ENCODE measurements at regions not wholly inside any gene's neighbourhood (a gene's known extent, or its start where the extent isn't known, plus 50 kb on each side); places are given as distances from the start of the nearest gene placed in this dataset.
"Not testable (repeated sequence)": the region's sequence is repeated elsewhere in the genome, so short reads cannot be mapped to it uniquely, and the experiment has no call there.

DNA sequence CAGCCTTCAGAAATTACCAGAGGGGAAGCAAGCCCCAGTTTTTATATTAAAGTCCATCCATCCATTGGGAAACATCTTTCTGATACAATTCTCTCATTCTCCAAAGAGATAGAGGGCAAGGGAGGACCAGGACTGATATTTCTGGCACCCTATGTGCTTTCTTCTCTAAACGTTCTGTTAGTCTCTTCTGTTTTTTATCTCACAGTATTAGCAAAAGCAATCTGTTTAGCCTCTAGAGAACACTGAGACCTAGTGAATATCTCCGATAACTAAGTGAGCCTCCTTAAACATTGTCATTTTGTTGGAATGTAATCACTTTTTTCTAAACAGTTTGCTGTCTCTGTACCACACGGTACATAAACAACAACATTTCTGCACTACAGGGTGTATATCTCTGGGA is 464.6 kb downstream of the JRKL start:
- peaks cover 0 to 4% of the 10 kb centered on the region in 2 donors for H3K9me3 ChIP-seq (ENCODE audit: control insufficient read depth in 2 of 2, insufficient read depth in 1 of 2, low read length in 1 of 2)
- H3K27ac ChIP-seq (ENCODE audit: low read depth in 1 of 2, low read length in 1 of 2), result no peak overlapping the region
- no peaks in the 10 kb centered on the region for H3K36me3 ChIP-seq (ENCODE audit: control insufficient read depth in 2 of 2, insufficient read depth in 2 of 2, low read length in 1 of 2)
- H3K4me3 ChIP-seq (ENCODE audit: low read length in 2 of 2), result no peak overlapping the region
- no peak for DNase-seq (ENCODE audit: low read depth in 6 of 9, low spot score in 9 of 9)
- H3K27me3 ChIP-seq (ENCODE audit: control insufficient read depth in 2 of 2, insufficient read depth in 1 of 2, low read length in 1 of 2), result no peaks in the 10 kb centered on the region
- no peaks in the 10 kb centered on the region for H3K4me1 ChIP-seq (ENCODE audit: control insufficient read depth in 2 of 2, insufficient read depth in 2 of 2, low read length in 2 of 2)
- 95% methylated on average over 3 of the region's 3 CpGs for WGBS

DNA sequence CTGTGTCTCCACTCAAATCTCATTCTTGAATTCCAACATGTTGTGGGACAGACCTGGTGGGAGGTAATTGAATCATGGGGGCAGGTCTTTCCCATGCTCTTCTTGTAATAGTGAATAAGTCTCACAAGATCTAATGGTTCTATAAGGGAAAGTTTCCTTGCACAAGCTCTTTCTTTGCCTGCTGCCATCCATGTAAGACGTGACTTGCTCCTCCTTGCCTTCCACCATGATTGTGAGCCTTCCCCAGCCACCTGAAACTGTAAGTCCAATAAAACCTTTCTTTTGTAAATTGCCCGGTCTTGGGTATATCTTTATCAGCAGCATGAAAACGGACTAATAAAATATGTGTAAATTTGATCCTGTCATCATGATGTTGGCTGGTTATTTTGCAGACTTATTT is 471.9 kb downstream of the JRKL start:
- DNase-seq (ENCODE audit: low read depth in 6 of 9, low spot score in 9 of 9), result not testable (repeated sequence)

DNA sequence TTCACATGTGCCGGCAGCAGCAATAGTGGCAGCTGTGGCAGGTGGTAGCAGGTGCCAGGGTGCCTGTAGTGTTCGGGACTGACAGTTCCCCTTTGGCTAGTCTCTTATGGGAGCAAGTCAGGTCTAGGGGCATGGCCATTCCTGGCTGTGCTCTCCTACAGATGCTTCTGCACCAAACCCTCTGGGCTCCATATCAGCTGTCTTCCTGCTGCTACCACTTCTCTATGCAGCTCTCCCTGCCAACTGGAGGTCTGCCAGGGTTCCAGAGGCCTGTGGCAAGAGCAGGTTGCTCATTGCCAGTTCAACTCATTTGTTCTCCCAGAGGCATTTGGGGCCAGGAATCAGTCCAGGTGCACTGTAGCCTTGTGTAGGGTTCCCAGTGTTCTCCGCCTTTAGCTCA is 473.7 kb downstream of the JRKL start:
- Histone ChIP-seq H3K27me3 (ENCODE audit: control insufficient read depth in 2 of 2, insufficient read depth in 1 of 2, low read length in 1 of 2) (no peaks in the 10 kb centered on the region), H3K4me1 (ENCODE audit: control insufficient read depth in 2 of 2, insufficient read depth in 2 of 2, low read length in 2 of 2) (no peaks in the 10 kb centered on the region), H3K4me3 (ENCODE audit: low read length in 2 of 2) (no peak overlapping the region), H3K36me3 (ENCODE audit: control insufficient read depth in 2 of 2, insufficient read depth in 2 of 2, low read length in 1 of 2) (no peaks in the 10 kb centered on the region), H3K27ac (ENCODE audit: low read depth in 1 of 2, low read length in 1 of 2) (no peak overlapping the region), H3K9me3 (ENCODE audit: control insufficient read depth in 2 of 2, insufficient read depth in 1 of 2, low read length in 1 of 2) (no peaks in the 10 kb centered on the region)
- WGBS, result 95% methylated on average over 3 of the region's 3 CpGs
- DNase-seq (ENCODE audit: low read depth in 6 of 9, low spot score in 9 of 9), result no peak

More for the DNA sequence above, 471.9 kb downstream of the JRKL start:
- H3K36me3 ChIP-seq (ENCODE audit: control insufficient read depth in 2 of 2, insufficient read depth in 2 of 2, low read length in 1 of 2); H3K27me3 ChIP-seq (ENCODE audit: control insufficient read depth in 2 of 2, insufficient read depth in 1 of 2, low read length in 1 of 2); H3K4me1 ChIP-seq (ENCODE audit: control insufficient read depth in 2 of 2, insufficient read depth in 2 of 2, low read length in 2 of 2); H3K9me3 ChIP-seq (ENCODE audit: control insufficient read depth in 2 of 2, insufficient read depth in 1 of 2, low read length in 1 of 2); H3K27ac ChIP-seq (ENCODE audit: low read depth in 1 of 2, low read length in 1 of 2); H3K4me3 ChIP-seq (ENCODE audit: low read length in 2 of 2): not testable (repeated sequence)
- WGBS, result 94% methylated on average over 3 of the region's 3 CpGs

DNA sequence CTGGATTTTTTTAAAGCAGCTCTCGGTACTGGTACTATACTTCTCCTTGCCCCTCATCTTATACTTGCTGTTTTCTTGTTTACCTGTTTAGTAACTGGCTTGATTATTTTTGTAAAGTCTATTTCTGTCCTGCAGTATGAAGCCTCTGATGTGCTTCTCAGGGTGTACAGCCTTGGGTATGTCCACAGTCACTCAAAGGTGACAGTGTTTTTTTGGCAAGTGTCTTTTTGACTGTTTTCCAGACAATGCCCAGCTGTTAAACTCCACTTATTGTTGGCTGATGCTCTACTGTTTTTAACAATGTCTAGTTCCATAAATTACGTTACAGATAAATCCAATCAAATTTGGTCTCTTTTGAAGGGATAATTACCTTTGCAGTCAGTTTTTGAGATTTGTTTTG is 475.2 kb downstream of the JRKL start:
- no peaks in the 10 kb centered on the region for H3K9me3 ChIP-seq (ENCODE audit: control insufficient read depth in 2 of 2, insufficient read depth in 1 of 2, low read length in 1 of 2)
- H3K27ac ChIP-seq (ENCODE audit: low read depth in 1 of 2, low read length in 1 of 2), result no peak overlapping the region
- 87% methylated on average over 2 of the region's 2 CpGs for WGBS
- no peak overlapping the region for H3K4me3 ChIP-seq (ENCODE audit: low read length in 2 of 2)
- no peak for DNase-seq (ENCODE audit: low read depth in 6 of 9, low spot score in 9 of 9)
- H3K4me1 ChIP-seq (ENCODE audit: control insufficient read depth in 2 of 2, insufficient read depth in 2 of 2, low read length in 2 of 2), result no peaks in the 10 kb centered on the region
- no peaks in the 10 kb centered on the region for H3K27me3 ChIP-seq (ENCODE audit: control insufficient read depth in 2 of 2, insufficient read depth in 1 of 2, low read length in 1 of 2)
- H3K36me3 ChIP-seq (ENCODE audit: control insufficient read depth in 2 of 2, insufficient read depth in 2 of 2, low read length in 1 of 2), result no peaks in the 10 kb centered on the region

DNA sequence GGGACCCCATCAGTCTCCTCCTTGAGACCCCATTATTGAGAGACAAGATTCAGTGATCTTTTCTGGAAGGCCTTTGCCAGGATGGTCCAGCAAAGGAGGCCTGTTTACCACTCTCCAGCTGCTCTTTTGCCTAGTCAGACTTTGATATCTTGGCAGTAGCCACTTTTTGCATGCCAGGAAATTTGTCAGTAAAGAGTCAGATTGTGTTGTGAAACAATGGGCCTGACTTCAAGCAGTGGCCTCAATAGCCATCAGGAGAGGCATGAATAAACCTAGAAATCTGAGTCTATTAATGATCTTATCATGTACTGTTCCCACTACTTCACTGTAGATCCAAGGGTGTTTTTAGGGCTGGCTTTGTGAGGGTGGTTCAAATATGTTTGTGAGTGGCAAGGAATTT is 479.4 kb downstream of the JRKL start:
- no peak for DNase-seq (ENCODE audit: low read depth in 6 of 9, low spot score in 9 of 9)
- Histone ChIP-seq H3K27me3 (ENCODE audit: control insufficient read depth in 2 of 2, insufficient read depth in 1 of 2, low read length in 1 of 2) (no peaks in the 10 kb centered on the region), H3K4me1 (ENCODE audit: control insufficient read depth in 2 of 2, insufficient read depth in 2 of 2, low read length in 2 of 2) (no peaks in the 10 kb centered on the region), H3K36me3 (ENCODE audit: control insufficient read depth in 2 of 2, insufficient read depth in 2 of 2, low read length in 1 of 2) (no peaks in the 10 kb centered on the region), H3K27ac (ENCODE audit: low read depth in 1 of 2, low read length in 1 of 2) (no peak overlapping the region), H3K4me3 (ENCODE audit: low read length in 2 of 2) (no peak overlapping the region), H3K9me3 (ENCODE audit: control insufficient read depth in 2 of 2, insufficient read depth in 1 of 2, low read length in 1 of 2) (no peaks in the 10 kb centered on the region)

DNA sequence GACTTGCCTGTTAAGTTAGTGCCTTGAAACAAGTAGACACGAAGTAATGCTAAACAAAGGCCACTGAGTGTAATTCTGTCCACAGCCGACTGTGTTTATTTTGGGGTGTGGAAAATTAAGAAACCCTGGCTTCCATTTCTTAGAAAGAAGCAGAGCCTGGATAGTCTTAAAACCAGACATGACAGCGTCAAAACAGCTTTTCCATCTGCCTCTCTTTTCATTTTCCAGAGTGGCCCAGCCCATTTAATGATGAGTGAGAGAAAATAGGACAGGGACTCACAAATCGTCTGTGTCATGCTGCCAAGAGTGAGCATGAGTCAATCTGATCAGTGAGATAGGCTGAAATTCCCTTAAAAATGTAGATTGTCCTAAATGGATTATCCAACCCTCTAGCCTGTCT is 485.9 kb downstream of the JRKL start:
- DNase-seq (ENCODE audit: low read depth in 6 of 9, low spot score in 9 of 9), result no peak
- peaks cover 0 to 15% of the 10 kb centered on the region in 2 donors for H3K9me3 ChIP-seq (ENCODE audit: control insufficient read depth in 2 of 2, insufficient read depth in 1 of 2, low read length in 1 of 2)
- 89% methylated on average over 4 of the region's 4 CpGs for WGBS
- H3K4me1 ChIP-seq (ENCODE audit: control insufficient read depth in 2 of 2, insufficient read depth in 2 of 2, low read length in 2 of 2), result no peaks in the 10 kb centered on the region
- H3K27ac ChIP-seq (ENCODE audit: low read depth in 1 of 2, low read length in 1 of 2), result no peak overlapping the region
- H3K4me3 ChIP-seq (ENCODE audit: low read length in 2 of 2), result no peak overlapping the region
- H3K27me3 ChIP-seq (ENCODE audit: control insufficient read depth in 2 of 2, insufficient read depth in 1 of 2, low read length in 1 of 2), result no peaks in the 10 kb centered on the region
- H3K36me3 ChIP-seq (ENCODE audit: control insufficient read depth in 2 of 2, insufficient read depth in 2 of 2, low read length in 1 of 2), result no peaks in the 10 kb centered on the region

DNA sequence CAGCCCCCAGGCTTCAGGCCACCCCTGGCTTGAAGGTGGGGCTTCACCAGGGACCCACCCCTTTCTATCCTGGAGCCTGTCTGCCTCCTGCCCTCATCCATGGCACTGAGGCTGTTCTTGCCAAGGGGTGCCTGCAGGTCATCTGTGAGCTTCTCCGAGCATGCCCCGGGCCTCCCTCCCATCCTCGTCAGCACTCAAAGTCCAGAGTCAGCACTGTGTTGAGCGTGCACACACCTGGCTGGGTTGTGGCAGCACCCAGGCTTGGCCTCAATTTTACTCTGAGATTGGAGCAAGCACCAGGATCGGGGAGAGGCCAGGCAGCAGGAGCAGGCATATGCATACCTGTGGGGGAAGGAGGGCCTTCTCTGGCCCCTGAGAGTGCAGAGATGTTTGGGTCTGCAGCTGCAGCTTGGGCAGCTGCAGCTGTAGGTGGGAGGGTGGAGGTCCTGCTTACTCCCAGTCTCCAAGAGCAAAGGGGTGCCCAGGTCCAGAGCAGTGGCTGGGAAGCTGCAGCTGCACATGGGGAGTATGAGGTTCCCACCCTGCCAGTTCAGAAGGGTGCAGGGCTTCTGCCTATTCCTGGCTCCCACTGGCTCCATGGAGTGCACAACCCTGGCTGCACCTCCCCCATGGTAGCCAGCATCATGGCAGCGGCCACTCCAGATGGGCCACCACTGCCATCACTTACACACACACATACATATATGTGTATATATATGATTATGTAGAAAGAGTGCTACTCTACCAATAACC is 488.7 kb downstream of the JRKL start:
- DNase-seq (ENCODE audit: low read depth in 6 of 9, low spot score in 9 of 9), result no peak

DNA sequence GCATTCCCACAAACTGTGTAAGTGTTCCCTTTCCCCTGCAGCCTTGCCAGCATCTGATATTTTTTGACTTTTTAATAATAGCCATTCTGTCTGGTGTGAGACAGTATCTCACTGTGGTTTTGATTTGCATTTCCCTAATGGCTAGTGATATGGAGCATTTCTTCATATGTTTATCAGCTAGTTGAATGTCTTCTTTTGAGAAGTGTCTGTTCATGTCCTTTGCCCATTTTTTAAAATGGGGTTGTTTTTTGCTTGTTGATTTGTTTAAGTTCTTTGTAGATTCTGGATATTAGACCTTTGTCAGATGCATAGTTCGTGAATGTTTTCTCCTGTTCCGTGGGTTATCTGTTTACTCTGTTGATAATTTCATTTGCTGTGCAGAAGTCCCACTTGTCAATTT is 492.8 kb downstream of the JRKL start:
- not testable (repeated sequence) for DNase-seq (ENCODE audit: low read depth in 6 of 9, low spot score in 9 of 9); H3K27ac ChIP-seq (ENCODE audit: low read depth in 1 of 2, low read length in 1 of 2); H3K4me3 ChIP-seq (ENCODE audit: low read length in 2 of 2); H3K27me3 ChIP-seq (ENCODE audit: control insufficient read depth in 2 of 2, insufficient read depth in 1 of 2, low read length in 1 of 2); H3K4me1 ChIP-seq (ENCODE audit: control insufficient read depth in 2 of 2, insufficient read depth in 2 of 2, low read length in 2 of 2); H3K36me3 ChIP-seq (ENCODE audit: control insufficient read depth in 2 of 2, insufficient read depth in 2 of 2, low read length in 1 of 2)
- H3K9me3 ChIP-seq (ENCODE audit: control insufficient read depth in 2 of 2, insufficient read depth in 1 of 2, low read length in 1 of 2), result peaks cover 0 to 10% of the 10 kb centered on the region in 2 donors
- over 99% methylated on average over 2 of the region's 2 CpGs for WGBS

More for the DNA sequence above, 488.7 kb downstream of the JRKL start:
- peaks cover 0 to 15% of the 10 kb centered on the region in 2 donors for H3K9me3 ChIP-seq (ENCODE audit: control insufficient read depth in 2 of 2, insufficient read depth in 1 of 2, low read length in 1 of 2)
- H3K4me3 ChIP-seq (ENCODE audit: low read length in 2 of 2), result no peak overlapping the region
- no peaks in the 10 kb centered on the region for H3K36me3 ChIP-seq (ENCODE audit: control insufficient read depth in 2 of 2, insufficient read depth in 2 of 2, low read length in 1 of 2)
- 95% methylated on average over 6 of the region's 6 CpGs for WGBS
- no peaks in the 10 kb centered on the region for H3K4me1 ChIP-seq (ENCODE audit: control insufficient read depth in 2 of 2, insufficient read depth in 2 of 2, low read length in 2 of 2)
- H3K27ac ChIP-seq (ENCODE audit: low read depth in 1 of 2, low read length in 1 of 2), result no peak overlapping the region
- no peaks in the 10 kb centered on the region for H3K27me3 ChIP-seq (ENCODE audit: control insufficient read depth in 2 of 2, insufficient read depth in 1 of 2, low read length in 1 of 2)

DNA sequence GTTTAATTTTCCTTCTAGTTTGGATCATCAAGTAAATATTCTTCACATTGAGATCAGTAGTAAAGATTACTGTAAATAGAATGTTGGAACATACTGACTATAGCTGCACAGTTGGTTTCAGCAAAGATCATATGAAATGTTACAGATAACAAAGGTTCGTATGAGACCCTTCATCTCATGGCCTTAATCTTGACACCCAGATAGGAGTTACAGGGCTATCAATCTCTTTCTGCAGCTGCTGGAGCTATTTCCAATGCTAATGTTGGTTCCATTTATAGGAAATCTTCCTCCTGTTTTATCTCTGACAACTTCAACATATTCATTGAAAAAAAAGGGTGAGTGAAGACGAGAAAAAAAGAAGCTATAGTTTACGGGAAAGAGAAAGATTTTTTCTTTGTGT is 495.6 kb downstream of the JRKL start:
- H3K4me3 ChIP-seq (ENCODE audit: low read length in 2 of 2), result no peak overlapping the region
- H3K27ac ChIP-seq (ENCODE audit: low read depth in 1 of 2, low read length in 1 of 2), result no peak overlapping the region
- no peaks in the 10 kb centered on the region for H3K9me3 ChIP-seq (ENCODE audit: control insufficient read depth in 2 of 2, insufficient read depth in 1 of 2, low read length in 1 of 2)
- H3K27me3 ChIP-seq (ENCODE audit: control insufficient read depth in 2 of 2, insufficient read depth in 1 of 2, low read length in 1 of 2), result no peaks in the 10 kb centered on the region
- WGBS, result 85% methylated on average over 3 of the region's 3 CpGs
- H3K4me1 ChIP-seq (ENCODE audit: control insufficient read depth in 2 of 2, insufficient read depth in 2 of 2, low read length in 2 of 2), result no peaks in the 10 kb centered on the region
- H3K36me3 ChIP-seq (ENCODE audit: control insufficient read depth in 2 of 2, insufficient read depth in 2 of 2, low read length in 1 of 2), result no peaks in the 10 kb centered on the region
- DNase-seq (ENCODE audit: low read depth in 6 of 9, low spot score in 9 of 9), result no peak
